ENCODE measurements at regions not wholly inside any gene's neighbourhood (a gene's known extent, or its start where the extent isn't known, plus 50 kb on each side); places are given as distances from the start of the nearest gene placed in this dataset.

DNA sequence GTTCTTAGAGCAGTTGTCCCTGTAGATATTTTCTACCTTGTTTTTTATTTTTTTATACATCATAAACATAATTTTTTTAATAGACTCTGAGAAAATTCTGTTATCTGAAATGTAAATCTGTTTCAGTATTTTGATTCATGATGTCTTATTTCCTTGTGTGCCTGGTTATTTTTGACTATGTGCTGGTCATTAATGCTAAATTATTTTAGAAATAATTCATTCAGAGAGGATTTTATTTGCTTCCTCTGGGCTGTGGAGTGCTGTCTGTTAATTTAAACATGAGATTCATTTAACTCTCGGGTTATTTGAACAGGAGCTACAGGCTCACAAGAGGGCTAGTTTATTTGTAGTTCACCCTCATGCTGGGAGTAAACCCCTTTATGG, 124.3 kb upstream of the PITX1 start:
- H3K27me3 ChIP-seq (ENCODE audit: control insufficient read depth in 4 of 4, insufficient read depth in 4 of 4, low read length in 3 of 4) = no peaks in the 10 kb centered on the region
- peaks cover 0 to 5% (median 1%) of the 10 kb centered on the region in 4 donors for H3K9me3 ChIP-seq (ENCODE audit: control insufficient read depth in 4 of 4, low read length in 3 of 4)
- no peaks in the 10 kb centered on the region for H3K36me3 ChIP-seq (ENCODE audit: control insufficient read depth in 4 of 4, insufficient read depth in 3 of 4, low read depth in 1 of 4, low read length in 3 of 4)
- TF ChIP-seq, protein P1, sequence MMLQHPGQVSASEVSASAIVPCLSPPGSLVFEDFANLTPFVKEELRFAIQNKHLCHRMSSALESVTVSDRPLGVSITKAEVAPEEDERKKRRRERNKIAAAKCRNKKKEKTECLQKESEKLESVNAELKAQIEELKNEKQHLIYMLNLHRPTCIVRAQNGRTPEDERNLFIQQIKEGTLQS (IDR thresholded peaks at IDR 0.05) = no peak
- TF ChIP-seq, protein P2, sequence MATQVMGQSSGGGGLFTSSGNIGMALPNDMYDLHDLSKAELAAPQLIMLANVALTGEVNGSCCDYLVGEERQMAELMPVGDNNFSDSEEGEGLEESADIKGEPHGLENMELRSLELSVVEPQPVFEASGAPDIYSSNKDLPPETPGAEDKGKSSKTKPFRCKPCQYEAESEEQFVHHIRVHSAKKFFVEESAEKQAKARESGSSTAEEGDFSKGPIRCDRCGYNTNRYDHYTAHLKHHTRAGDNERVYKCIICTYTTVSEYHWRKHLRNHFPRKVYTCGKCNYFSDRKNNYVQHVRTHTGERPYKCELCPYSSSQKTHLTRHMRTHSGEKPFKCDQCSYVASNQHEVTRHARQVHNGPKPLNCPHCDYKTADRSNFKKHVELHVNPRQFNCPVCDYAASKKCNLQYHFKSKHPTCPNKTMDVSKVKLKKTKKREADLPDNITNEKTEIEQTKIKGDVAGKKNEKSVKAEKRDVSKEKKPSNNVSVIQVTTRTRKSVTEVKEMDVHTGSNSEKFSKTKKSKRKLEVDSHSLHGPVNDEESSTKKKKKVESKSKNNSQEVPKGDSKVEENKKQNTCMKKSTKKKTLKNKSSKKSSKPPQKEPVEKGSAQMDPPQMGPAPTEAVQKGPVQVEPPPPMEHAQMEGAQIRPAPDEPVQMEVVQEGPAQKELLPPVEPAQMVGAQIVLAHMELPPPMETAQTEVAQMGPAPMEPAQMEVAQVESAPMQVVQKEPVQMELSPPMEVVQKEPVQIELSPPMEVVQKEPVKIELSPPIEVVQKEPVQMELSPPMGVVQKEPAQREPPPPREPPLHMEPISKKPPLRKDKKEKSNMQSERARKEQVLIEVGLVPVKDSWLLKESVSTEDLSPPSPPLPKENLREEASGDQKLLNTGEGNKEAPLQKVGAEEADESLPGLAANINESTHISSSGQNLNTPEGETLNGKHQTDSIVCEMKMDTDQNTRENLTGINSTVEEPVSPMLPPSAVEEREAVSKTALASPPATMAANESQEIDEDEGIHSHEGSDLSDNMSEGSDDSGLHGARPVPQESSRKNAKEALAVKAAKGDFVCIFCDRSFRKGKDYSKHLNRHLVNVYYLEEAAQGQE (IDR thresholded peaks at IDR 0.05) = no peak
- TF ChIP-seq HNF4A (conservative IDR thresholded peaks at IDR 0.05) (no peak), JUND (IDR thresholded peaks at IDR 0.05) (no peak), NR2F2 (IDR thresholded peaks at IDR 0.05) (no peak), GABPA (IDR thresholded peaks at IDR 0.05 in 1 of 2, conservative IDR thresholded peaks at IDR 0.05 in 1 of 2) (no peak), FOXA2 (IDR thresholded peaks at IDR 0.05) (no peak), EGR1 (IDR thresholded peaks at IDR 0.05; ENCODE audit: low read depth in 2 of 2) (no peak), SP1 (IDR thresholded peaks at IDR 0.05) (no peak), TAF1 (conservative IDR thresholded peaks at IDR 0.05) (no peak), RAD21 (IDR thresholded peaks at IDR 0.05) (no peak), YY1 (IDR thresholded peaks at IDR 0.05) (no peak), FOXA1 (IDR thresholded peaks at IDR 0.05) (no peak), HNF4G (IDR thresholded peaks at IDR 0.05) (no peak), RXRA (IDR thresholded peaks at IDR 0.05) (no peak)
- TF ChIP-seq, protein P3, sequence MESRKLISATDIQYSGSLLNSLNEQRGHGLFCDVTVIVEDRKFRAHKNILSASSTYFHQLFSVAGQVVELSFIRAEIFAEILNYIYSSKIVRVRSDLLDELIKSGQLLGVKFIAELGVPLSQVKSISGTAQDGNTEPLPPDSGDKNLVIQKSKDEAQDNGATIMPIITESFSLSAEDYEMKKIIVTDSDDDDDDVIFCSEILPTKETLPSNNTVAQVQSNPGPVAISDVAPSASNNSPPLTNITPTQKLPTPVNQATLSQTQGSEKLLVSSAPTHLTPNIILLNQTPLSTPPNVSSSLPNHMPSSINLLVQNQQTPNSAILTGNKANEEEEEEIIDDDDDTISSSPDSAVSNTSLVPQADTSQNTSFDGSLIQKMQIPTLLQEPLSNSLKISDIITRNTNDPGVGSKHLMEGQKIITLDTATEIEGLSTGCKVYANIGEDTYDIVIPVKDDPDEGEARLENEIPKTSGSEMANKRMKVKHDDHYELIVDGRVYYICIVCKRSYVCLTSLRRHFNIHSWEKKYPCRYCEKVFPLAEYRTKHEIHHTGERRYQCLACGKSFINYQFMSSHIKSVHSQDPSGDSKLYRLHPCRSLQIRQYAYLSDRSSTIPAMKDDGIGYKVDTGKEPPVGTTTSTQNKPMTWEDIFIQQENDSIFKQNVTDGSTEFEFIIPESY (IDR thresholded peaks at IDR 0.05) = no peak
- TF ChIP-seq, protein P4, sequence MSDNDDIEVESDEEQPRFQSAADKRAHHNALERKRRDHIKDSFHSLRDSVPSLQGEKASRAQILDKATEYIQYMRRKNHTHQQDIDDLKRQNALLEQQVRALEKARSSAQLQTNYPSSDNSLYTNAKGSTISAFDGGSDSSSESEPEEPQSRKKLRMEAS (IDR thresholded peaks at IDR 0.05) = no peak
- TF ChIP-seq, protein P5, sequence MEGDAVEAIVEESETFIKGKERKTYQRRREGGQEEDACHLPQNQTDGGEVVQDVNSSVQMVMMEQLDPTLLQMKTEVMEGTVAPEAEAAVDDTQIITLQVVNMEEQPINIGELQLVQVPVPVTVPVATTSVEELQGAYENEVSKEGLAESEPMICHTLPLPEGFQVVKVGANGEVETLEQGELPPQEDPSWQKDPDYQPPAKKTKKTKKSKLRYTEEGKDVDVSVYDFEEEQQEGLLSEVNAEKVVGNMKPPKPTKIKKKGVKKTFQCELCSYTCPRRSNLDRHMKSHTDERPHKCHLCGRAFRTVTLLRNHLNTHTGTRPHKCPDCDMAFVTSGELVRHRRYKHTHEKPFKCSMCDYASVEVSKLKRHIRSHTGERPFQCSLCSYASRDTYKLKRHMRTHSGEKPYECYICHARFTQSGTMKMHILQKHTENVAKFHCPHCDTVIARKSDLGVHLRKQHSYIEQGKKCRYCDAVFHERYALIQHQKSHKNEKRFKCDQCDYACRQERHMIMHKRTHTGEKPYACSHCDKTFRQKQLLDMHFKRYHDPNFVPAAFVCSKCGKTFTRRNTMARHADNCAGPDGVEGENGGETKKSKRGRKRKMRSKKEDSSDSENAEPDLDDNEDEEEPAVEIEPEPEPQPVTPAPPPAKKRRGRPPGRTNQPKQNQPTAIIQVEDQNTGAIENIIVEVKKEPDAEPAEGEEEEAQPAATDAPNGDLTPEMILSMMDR (IDR thresholded peaks at IDR 0.05; ENCODE audit: low read depth, low read length, missing input control) = no peak
- H3K4me3 ChIP-seq (ENCODE audit: low read depth in 1 of 3, low read length in 3 of 3) = no peak overlapping the region
- 79% methylated on average over 1 of the region's 1 CpG for WGBS
- H3K4me1 ChIP-seq (ENCODE audit: control insufficient read depth in 4 of 4, insufficient read depth in 4 of 4, low read length in 3 of 4) = no peaks in the 10 kb centered on the region
- no peak overlapping the region for H3K27ac ChIP-seq (ENCODE audit: low read depth in 1 of 2, low read length in 2 of 2)
- no peak overlapping the region for H3K9ac ChIP-seq (ENCODE audit: low read depth in 1 of 2, low read length in 2 of 2)
- DNase-seq (ENCODE audit: low spot score) = no peak

Measured in liver (tissue), 8 donors.